Psoas muscle (tissue), 7 donors: ENCODE measurements at regions not wholly inside any gene's neighbourhood (a gene's known extent, or its start where the extent isn't known, plus 50 kb on each side); places are given as distances from the start of the nearest gene placed in this dataset.

Source experiments
- ATAC-seq, 4 donors: fragments of 200-7000 bp; cut with Tn5 transposase; one replicate each; pipeline ENCODE4 v1.9.1; 2020; ENCODE audit warnings: moderate library complexity in 3 of 4, mild to moderate bottlenecking in 2 of 4
- DNase-seq, 2 donors: peaks; one replicate each; pipeline ENCODE4 v3.0.0-alpha.2; 2020
- H3K27ac ChIP-seq: fragments of 200-600 bp; one replicate; pipeline ENCODE4 v1.8.0; 2022
- H3K27me3 ChIP-seq, 3 donors: fragments of 200-600 bp in 1 of 3; one replicate each; pipeline versions ENCODE4 v1.6.1 to v1.8.0; 2013 to 2022; ENCODE audit warnings: low read length in 2 of 3, mild to moderate bottlenecking in 2 of 3, moderate library complexity in 1 of 3; ENCODE audit not compliant: insufficient read depth in 3 of 3
- H3K36me3 ChIP-seq, 2 donors: fragments of 200-600 bp in 1 of 2; one replicate each; pipeline versions ENCODE4 v1.6.1 to v1.8.0; 2013 to 2022; ENCODE audit warnings: low read depth in 1 of 2, mild to moderate bottlenecking in 1 of 2, moderate library complexity in 1 of 2; ENCODE audit not compliant: insufficient read depth in 1 of 2
- H3K4me1 ChIP-seq: fragments of 200-600 bp; one replicate; pipeline ENCODE4 v1.8.0; 2022
- H3K4me3 ChIP-seq: fragments of 200-600 bp; one replicate; pipeline ENCODE4 v1.8.0; 2022; ENCODE audit warnings: mild to moderate bottlenecking
- H3K9me3 ChIP-seq: fragments of 200-600 bp; one replicate; pipeline ENCODE4 v1.8.0; 2022
- CTCF ChIP-seq: fragments of 200-600 bp; IDR thresholded peaks from one replicate; pipeline ENCODE4 v1.8.0; 2022; ENCODE audit warnings: antibody characterized with exemption
- WGBS, 3 donors: extraction: QIAGEN DNeasy Blood & Tissue Kit; methylation state at CpG; one replicate each; pipeline versions ENCODE4 v1.1.6 to v1.1.7; 2013; 5-methylcytosine and 5-hydroxymethylcytosine counted together
- intact Hi-C, 2 donors: fragments of 100-400 bp; cut with DNase I; formaldehyde crosslinking; loops; one replicate each; pipeline versions ENCODE4 v1.11.0 to v1.14.2; 2022
- donor health status: healthy with polysubstance abuse.
- donor health status: DM: no; HTN: no; CAD: no; lungs with moderate emphysema.
- donor health status: Bipolar disorder and iron deficiency.
- donor health status: healthy.
- donor health status: DM: yes; HTN: yes; CAD: no.
- donor health status: DM: no; HTN: no; CAD: no.
- donor health status: DM: yes; HTN: yes; CAD: no.

- no peak for TF ChIP-seq CTCF
- no peak overlapping the region for H3K4me3 ChIP-seq
- ATAC-seq (no peak), DNase-seq (no peak)
- no peaks in the 10 kb centered on the region for H3K9me3 ChIP-seq
- intact Hi-C loops = no loop called here
- H3K36me3 ChIP-seq = no peaks in the 10 kb centered on the region
- 52 to 64% (median 63%) methylated on average over 2 of the region's 2 CpGs for WGBS, 3 donors
- no peaks in the 10 kb centered on the region for H3K27me3 ChIP-seq
- no peak overlapping the region for H3K27ac ChIP-seq
- H3K4me1 ChIP-seq = no peaks in the 10 kb centered on the region
Measured at GRCh38 chr15:61383421-61383820, 154.3 kb upstream of the RORA start.

- no peak for TF ChIP-seq CTCF
- DNase-seq (no peak), ATAC-seq (no peak)
- H3K4me3 ChIP-seq = no peak overlapping the region
- intact Hi-C loops = no loop called here
- H3K27me3 ChIP-seq = no peaks in the 10 kb centered on the region
- H3K4me1 ChIP-seq = no peaks in the 10 kb centered on the region
- no peaks in the 10 kb centered on the region for H3K9me3 ChIP-seq
- no peaks in the 10 kb centered on the region for H3K36me3 ChIP-seq
- 43 to 64% (median 45%) methylated on average over 1 of the region's 1 CpG for WGBS, 3 donors
- H3K27ac ChIP-seq = no peak overlapping the region
Measured at GRCh38 chr15:61382927-61383326, 153.8 kb upstream of the RORA start.

- ATAC-seq (no peak), DNase-seq (no peak)
- H3K36me3 ChIP-seq = no peaks in the 10 kb centered on the region
- H3K4me1 ChIP-seq = no peaks in the 10 kb centered on the region
- no peaks in the 10 kb centered on the region for H3K27me3 ChIP-seq
- intact Hi-C loops = no loop called here
- WGBS, 3 donors = 85 to 93% (median 89%) methylated on average over 3 of the region's 3 CpGs
- H3K27ac ChIP-seq = no peak overlapping the region
- TF ChIP-seq CTCF = no peak
- H3K4me3 ChIP-seq = no peak overlapping the region
- no peaks in the 10 kb centered on the region for H3K9me3 ChIP-seq
Measured at GRCh38 chr15:61381501-61381900, 152.4 kb upstream of the RORA start.

- no peak for ATAC-seq
- no peak for TF ChIP-seq CTCF
- WGBS, 3 donors = 76 to 80% (median 78%) methylated on average over 2 of the region's 2 CpGs
- no peak overlapping the region for H3K27ac ChIP-seq
- H3K27me3 ChIP-seq = no peaks in the 10 kb centered on the region
- intact Hi-C loops = no loop called here
- DNase-seq = no peak
- H3K9me3 ChIP-seq = no peaks in the 10 kb centered on the region
- no peaks in the 10 kb centered on the region for H3K4me1 ChIP-seq
- no peaks in the 10 kb centered on the region for H3K36me3 ChIP-seq
- H3K4me3 ChIP-seq = no peak overlapping the region
Measured at GRCh38 chr15:61380270-61380669, 151.2 kb upstream of the RORA start.

DNA sequence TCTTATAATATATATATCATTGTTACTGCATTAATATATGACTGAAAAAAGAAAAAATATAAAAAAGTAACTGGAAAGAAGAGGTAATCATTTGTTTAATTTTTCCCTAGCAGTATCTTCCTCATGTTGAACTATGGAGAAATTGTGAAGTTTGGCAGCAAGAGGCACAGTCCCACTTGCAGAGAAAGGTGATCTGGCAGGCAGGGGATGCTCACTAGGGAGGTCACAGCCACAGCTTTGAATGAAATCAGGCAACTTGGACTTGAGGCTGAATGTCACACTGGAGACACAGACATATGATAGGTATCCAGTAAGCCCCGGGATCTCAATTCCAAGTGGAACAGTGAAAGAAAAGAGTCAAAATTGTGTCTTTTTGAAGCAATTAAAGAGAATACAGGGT, 149.9 kb upstream of the RORA start:
- intact Hi-C loops = no loop called here
- Histone ChIP-seq H3K4me3 (no peak overlapping the region), H3K27me3 (no peaks in the 10 kb centered on the region), H3K9me3 (no peaks in the 10 kb centered on the region), H3K4me1 (no peaks in the 10 kb centered on the region), H3K36me3 (no peaks in the 10 kb centered on the region), H3K27ac (no peak overlapping the region)
- WGBS, 3 donors = 44 to 63% (median 52%) methylated on average over 1 of the region's 1 CpG
- DNase-seq (no peak), ATAC-seq (no peak)
- TF ChIP-seq CTCF = no peak
